ENCODE measurements at regions not wholly inside any gene's neighbourhood (a gene's known extent, or its start where the extent isn't known, plus 50 kb on each side); places are given as distances from the start of the nearest gene placed in this dataset.

DNA sequence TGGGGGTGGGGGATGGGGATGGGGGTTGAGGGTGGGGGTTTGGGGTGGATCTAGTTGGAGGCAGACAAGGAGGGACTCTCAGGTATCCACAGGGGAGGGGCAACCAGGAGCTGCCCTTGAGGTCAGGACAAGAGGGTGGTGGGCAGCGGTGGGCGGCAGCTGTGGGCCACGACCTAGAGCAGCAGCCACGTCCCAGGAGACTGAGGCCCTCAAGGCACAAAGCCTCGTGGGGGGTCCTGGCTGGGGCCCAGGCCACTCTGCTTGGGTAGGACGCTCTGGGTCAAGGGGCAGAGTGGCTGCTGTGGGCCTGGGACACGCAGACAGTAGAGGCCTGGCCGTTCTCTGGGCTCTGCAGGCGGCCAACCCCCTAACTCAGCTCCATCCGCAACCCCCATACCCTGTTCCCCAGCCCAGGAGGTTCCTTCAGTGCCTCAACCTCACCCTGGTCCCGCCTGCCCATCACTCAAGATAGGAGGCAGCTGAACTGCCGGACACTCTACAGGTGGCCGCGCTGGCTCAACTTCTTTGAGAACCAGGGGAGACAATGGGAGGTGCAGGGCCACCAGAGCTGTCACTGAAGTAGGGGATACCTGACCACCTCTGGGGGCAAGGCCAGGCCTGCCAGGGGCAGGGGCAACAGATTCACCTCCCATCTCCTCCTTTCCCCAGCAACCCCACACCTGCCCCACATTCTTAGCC lies 75.6 kb downstream of the ENGASE start:
- no peak overlapping the region for H3K27ac ChIP-seq (ENCODE audit: insufficient read depth, low read length, poor library complexity, severe bottlenecking)
- H3K36me3 ChIP-seq (ENCODE audit: control insufficient read depth, insufficient read depth, low read length): no peaks in the 10 kb centered on the region
- no peak for DNase-seq
- no peaks in the 10 kb centered on the region for H3K9me3 ChIP-seq (ENCODE audit: control insufficient read depth, low read length)
- no peaks in the 10 kb centered on the region for H3K4me1 ChIP-seq (ENCODE audit: control insufficient read depth, insufficient read depth, low read length, poor library complexity, severe bottlenecking)
- H3K4me3 ChIP-seq (ENCODE audit: insufficient read depth, low read depth, low read length, poor library complexity, severe bottlenecking): no peak overlapping the region
- no peaks in the 10 kb centered on the region for H3K27me3 ChIP-seq (replicated peaks; ENCODE audit: control insufficient read depth, insufficient read depth, low read length, poor library complexity, severe bottlenecking)

DNA sequence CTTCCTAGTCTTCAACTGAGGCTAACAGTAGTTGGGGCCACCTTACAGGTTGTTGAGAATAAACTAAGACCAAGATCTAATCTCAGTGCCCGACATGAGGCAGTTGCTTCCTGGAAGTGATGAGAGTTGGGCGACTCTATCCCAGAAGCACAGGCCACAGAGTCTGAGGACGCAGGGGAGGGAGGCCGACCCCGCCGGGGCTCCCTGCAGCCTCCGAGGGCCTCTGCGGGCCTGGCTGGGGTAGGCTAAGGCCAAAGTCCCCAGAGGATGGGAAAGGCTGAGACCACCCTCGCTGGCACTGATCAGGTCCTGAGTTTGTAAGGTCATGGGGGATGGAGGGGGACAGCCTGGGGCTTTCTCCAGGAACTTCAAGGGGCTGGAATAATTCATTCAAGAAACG lies 74.0 kb downstream of the ENGASE start:
- no peaks in the 10 kb centered on the region for H3K27me3 ChIP-seq (replicated peaks; ENCODE audit: control insufficient read depth, insufficient read depth, low read length, poor library complexity, severe bottlenecking)
- H3K27ac ChIP-seq (ENCODE audit: insufficient read depth, low read length, poor library complexity, severe bottlenecking): no peak overlapping the region
- H3K4me1 ChIP-seq (ENCODE audit: control insufficient read depth, insufficient read depth, low read length, poor library complexity, severe bottlenecking): no peaks in the 10 kb centered on the region
- H3K9me3 ChIP-seq (ENCODE audit: control insufficient read depth, low read length): no peaks in the 10 kb centered on the region
- DNase-seq: no peak
- H3K4me3 ChIP-seq (ENCODE audit: insufficient read depth, low read depth, low read length, poor library complexity, severe bottlenecking): no peak overlapping the region
- H3K36me3 ChIP-seq (ENCODE audit: control insufficient read depth, insufficient read depth, low read length): no peaks in the 10 kb centered on the region

DNA sequence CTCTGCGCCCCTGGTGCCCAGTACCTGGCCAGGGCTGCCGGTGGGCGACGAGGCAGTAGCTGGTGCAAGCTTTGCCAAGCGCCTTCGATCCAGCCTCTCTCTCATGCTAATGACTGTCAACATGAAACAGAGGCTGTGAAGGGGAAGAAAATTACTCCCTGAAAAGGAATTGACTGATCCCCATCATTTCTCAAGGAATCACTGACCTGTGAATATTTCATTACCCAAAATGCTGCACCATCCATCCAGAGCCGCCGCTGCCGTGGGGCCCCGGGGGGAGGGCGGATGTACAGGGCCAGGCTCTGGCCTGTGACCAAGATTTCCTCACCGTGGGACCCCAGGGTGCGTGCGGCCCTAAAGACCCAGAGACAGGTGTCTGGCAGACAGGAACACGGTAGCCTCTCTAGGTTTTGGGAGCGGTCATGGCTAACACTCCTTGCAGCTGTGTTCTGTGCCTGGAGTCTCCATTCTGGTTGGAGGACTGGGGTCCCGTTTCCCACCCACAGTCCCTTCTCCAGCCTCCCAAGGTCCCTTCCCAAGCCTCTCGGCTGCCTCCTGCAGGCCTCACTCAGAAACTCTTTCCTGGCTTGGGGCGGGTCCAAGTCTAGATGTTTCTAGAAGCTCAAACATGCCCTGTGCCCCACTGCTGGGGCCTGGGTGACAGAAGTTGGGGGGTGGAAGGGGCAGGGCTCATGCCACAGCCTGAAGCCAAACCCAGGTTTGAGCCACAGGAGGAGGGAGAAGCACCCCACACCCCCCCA lies 73.3 kb downstream of the ENGASE start:
- H3K4me3 ChIP-seq (ENCODE audit: insufficient read depth, low read depth, low read length, poor library complexity, severe bottlenecking): no peak overlapping the region
- no peaks in the 10 kb centered on the region for H3K9me3 ChIP-seq (ENCODE audit: control insufficient read depth, low read length)
- DNase-seq: no peak
- no peaks in the 10 kb centered on the region for H3K4me1 ChIP-seq (ENCODE audit: control insufficient read depth, insufficient read depth, low read length, poor library complexity, severe bottlenecking)
- H3K27me3 ChIP-seq (replicated peaks; ENCODE audit: control insufficient read depth, insufficient read depth, low read length, poor library complexity, severe bottlenecking): no peaks in the 10 kb centered on the region
- no peak overlapping the region for H3K27ac ChIP-seq (ENCODE audit: insufficient read depth, low read length, poor library complexity, severe bottlenecking)
- H3K36me3 ChIP-seq (ENCODE audit: control insufficient read depth, insufficient read depth, low read length): no peaks in the 10 kb centered on the region

DNA sequence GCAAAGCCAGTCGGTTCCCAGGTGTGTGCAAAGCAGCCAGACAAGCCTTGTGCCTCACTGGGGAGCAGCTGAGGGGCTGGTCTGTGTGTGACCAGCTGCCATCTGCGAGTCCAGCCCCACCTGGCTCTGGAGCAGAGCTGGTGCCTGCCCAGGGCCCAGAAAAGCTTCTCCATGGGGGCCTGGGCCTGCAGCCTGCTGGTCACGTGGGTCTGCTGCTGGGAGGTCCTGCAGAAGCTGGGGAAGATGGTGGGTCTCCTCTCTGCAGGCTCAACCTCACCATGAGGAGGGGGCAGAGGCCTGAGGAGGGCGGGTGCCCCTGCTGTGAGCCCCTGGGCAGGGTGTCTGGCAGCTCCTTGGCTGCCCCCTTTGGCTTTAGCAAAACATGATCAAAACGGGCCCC lies 71.9 kb downstream of the ENGASE start:
- no peaks in the 10 kb centered on the region for H3K27me3 ChIP-seq (replicated peaks; ENCODE audit: control insufficient read depth, insufficient read depth, low read length, poor library complexity, severe bottlenecking)
- H3K4me3 ChIP-seq (ENCODE audit: insufficient read depth, low read depth, low read length, poor library complexity, severe bottlenecking): no peak overlapping the region
- H3K36me3 ChIP-seq (ENCODE audit: control insufficient read depth, insufficient read depth, low read length): no peaks in the 10 kb centered on the region
- no peaks in the 10 kb centered on the region for H3K4me1 ChIP-seq (ENCODE audit: control insufficient read depth, insufficient read depth, low read length, poor library complexity, severe bottlenecking)
- DNase-seq: no peak
- no peaks in the 10 kb centered on the region for H3K9me3 ChIP-seq (ENCODE audit: control insufficient read depth, low read length)
- no peak overlapping the region for H3K27ac ChIP-seq (ENCODE audit: insufficient read depth, low read length, poor library complexity, severe bottlenecking)

DNA sequence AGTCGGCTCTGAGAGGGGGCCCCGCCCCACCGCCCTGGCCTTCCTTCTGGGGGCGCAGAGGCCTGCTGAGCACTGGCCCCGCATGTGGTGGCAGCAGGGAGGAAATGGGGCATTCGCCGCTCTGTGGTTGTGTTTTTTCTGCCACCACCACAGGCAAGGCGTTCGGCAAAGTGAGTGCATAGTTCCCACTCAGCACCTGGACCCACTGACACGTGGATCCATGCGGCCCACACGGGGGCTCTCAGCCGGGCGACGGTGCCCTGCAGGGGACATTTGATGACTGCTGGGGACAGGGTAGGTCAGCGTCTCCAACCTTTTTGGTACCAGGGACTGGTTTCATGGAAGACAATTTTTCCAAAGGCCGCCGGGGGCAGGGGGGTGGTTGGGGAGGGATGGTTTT lies 70.9 kb downstream of the ENGASE start:
- no peak for DNase-seq
- Histone ChIP-seq H3K36me3 (ENCODE audit: control insufficient read depth, insufficient read depth, low read length) (no peaks in the 10 kb centered on the region), H3K9me3 (ENCODE audit: control insufficient read depth, low read length) (no peaks in the 10 kb centered on the region), H3K27me3 (replicated peaks; ENCODE audit: control insufficient read depth, insufficient read depth, low read length, poor library complexity, severe bottlenecking) (no peaks in the 10 kb centered on the region), H3K4me3 (ENCODE audit: insufficient read depth, low read depth, low read length, poor library complexity, severe bottlenecking) (no peak overlapping the region), H3K27ac (ENCODE audit: insufficient read depth, low read length, poor library complexity, severe bottlenecking) (no peak overlapping the region), H3K4me1 (ENCODE audit: control insufficient read depth, insufficient read depth, low read length, poor library complexity, severe bottlenecking) (no peaks in the 10 kb centered on the region)

DNA sequence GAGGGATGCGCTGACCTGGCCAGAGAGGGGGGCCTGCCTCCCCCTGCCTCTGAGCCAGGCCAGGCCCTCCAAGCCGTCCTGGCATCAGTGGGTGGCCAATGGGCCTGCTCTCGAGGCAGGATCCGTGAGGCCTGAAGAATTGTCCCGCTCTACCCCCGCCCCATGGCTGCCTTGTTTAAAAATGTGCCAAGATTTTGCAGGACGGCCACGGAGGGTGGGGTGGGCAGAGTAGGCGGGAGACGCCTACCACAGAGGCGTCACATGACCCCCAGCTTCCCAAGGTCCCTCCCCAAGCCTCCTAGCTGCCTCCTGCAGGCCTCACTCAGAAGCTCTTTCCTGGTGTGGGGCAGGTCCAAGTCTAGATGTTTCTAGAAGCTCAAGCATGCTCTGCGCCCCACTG lies 69.5 kb downstream of the ENGASE start:
- DNase-seq: no peak
- Histone ChIP-seq H3K27ac (ENCODE audit: insufficient read depth, low read length, poor library complexity, severe bottlenecking) (no peak overlapping the region), H3K4me3 (ENCODE audit: insufficient read depth, low read depth, low read length, poor library complexity, severe bottlenecking) (no peak overlapping the region), H3K27me3 (replicated peaks; ENCODE audit: control insufficient read depth, insufficient read depth, low read length, poor library complexity, severe bottlenecking) (no peaks in the 10 kb centered on the region), H3K9me3 (ENCODE audit: control insufficient read depth, low read length) (no peaks in the 10 kb centered on the region), H3K4me1 (ENCODE audit: control insufficient read depth, insufficient read depth, low read length, poor library complexity, severe bottlenecking) (no peaks in the 10 kb centered on the region), H3K36me3 (ENCODE audit: control insufficient read depth, insufficient read depth, low read length) (no peaks in the 10 kb centered on the region)

DNA sequence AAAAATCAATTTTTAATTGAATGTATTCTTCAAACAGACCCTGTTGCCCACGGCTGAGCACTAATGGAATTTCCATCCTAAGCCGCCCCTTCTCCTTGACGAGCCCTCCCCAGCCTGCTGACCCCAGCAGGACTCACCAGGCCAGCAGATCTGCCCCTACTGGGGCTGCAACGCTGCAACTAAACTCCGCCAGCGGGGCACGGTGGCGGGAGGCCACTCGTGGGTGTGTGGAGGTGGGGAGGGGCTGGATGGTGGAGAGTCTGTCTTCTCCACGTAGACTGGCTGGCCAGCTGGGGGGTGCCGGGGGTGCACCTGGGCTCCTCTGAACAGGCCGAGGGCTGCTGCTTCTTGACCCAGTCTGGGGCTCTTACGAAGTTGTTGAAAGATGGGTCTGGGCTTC lies 67.8 kb downstream of the ENGASE start:
- DNase-seq: no peak
- no peaks in the 10 kb centered on the region for H3K27me3 ChIP-seq (replicated peaks; ENCODE audit: control insufficient read depth, insufficient read depth, low read length, poor library complexity, severe bottlenecking)

DNA sequence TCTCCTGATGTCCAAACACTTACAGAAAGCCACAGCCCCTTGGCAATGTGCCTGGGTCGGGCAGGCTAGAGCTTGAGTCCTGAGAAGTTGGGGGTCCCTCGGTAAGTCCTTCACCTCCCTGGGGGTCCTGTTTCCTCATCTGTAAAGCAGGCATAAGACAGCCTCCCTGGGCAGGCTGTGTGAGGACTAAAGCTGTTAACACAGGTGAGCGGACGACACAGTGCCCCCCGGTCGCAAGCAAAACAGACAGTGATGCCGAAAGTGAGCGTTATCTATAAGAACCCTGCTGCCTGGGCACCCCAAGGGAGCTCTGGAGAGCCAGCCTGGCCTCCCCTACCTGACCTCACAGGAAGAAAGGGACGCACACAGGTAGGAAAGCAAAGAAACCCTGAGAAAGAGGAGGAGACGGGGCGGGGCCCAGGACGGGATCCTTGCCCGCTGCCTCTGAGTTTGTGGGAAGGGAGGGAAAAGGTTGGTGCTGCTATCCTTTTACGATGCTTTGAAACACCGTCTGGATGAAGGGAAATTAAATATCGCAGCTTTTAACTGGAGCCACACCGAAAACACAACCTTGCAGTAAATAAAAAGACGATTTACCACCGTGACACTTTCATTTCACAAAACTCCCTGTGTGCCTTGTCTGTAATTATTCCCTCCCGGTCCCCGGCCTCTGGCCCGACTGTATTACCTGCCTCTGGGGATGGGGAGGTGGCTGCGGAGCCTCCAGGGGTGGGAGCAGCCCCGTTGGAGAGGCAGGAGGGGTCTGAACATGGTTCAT lies 67.1 kb downstream of the ENGASE start:
- no peaks in the 10 kb centered on the region for H3K4me1 ChIP-seq (ENCODE audit: control insufficient read depth, insufficient read depth, low read length, poor library complexity, severe bottlenecking)
- DNase-seq: no peak
- no peaks in the 10 kb centered on the region for H3K27me3 ChIP-seq (replicated peaks; ENCODE audit: control insufficient read depth, insufficient read depth, low read length, poor library complexity, severe bottlenecking)
- no peak overlapping the region for H3K27ac ChIP-seq (ENCODE audit: insufficient read depth, low read length, poor library complexity, severe bottlenecking)
- no peak overlapping the region for H3K4me3 ChIP-seq (ENCODE audit: insufficient read depth, low read depth, low read length, poor library complexity, severe bottlenecking)
- H3K36me3 ChIP-seq (ENCODE audit: control insufficient read depth, insufficient read depth, low read length): no peaks in the 10 kb centered on the region
- no peaks in the 10 kb centered on the region for H3K9me3 ChIP-seq (ENCODE audit: control insufficient read depth, low read length)

More for the DNA sequence above, 67.8 kb downstream of the ENGASE start:
- no peak overlapping the region for H3K27ac ChIP-seq (ENCODE audit: insufficient read depth, low read length, poor library complexity, severe bottlenecking)
- no peaks in the 10 kb centered on the region for H3K4me1 ChIP-seq (ENCODE audit: control insufficient read depth, insufficient read depth, low read length, poor library complexity, severe bottlenecking)
- no peaks in the 10 kb centered on the region for H3K9me3 ChIP-seq (ENCODE audit: control insufficient read depth, low read length)
- H3K4me3 ChIP-seq (ENCODE audit: insufficient read depth, low read depth, low read length, poor library complexity, severe bottlenecking): no peak overlapping the region
- H3K36me3 ChIP-seq (ENCODE audit: control insufficient read depth, insufficient read depth, low read length): no peaks in the 10 kb centered on the region

DNA sequence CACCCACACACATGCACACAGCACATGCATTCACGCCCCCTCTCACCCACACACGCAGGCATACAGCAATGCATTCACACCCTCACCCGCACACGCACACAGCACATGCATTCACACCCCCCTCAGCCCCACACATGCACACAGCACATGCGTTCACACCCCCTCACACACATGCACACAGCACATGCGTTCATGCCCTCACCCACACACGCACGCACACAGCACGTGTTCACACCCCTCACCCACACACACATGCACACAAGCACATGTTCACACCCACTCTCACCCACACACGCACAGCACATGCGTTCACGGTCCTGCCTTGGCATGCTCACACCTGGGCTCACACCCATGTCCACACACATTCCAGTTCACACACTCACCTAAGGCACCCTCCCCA lies 64.2 kb downstream of the ENGASE start:
- H3K27me3 ChIP-seq (replicated peaks; ENCODE audit: control insufficient read depth, insufficient read depth, low read length, poor library complexity, severe bottlenecking): no peaks in the 10 kb centered on the region

DNA sequence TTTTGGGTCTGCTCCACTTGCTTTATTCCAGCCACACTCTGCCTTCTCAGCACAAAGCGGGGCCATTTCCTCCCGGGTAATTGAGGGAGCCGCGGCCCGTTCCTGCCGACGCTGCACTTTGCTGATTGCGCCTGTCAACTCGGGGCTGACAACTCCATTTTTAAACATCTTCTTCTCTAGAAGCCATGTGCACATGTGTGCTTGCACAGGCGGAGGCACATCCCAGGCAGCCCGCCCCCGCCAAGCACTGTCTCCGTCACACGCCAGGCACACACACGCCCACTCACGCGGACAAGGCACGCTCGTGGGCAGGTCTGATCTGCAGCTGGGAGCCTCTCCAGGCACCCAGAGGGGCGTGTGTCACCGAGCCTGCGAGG lies 63.2 kb downstream of the ENGASE start:
- Histone ChIP-seq H3K4me3 (ENCODE audit: insufficient read depth, low read depth, low read length, poor library complexity, severe bottlenecking) (no peak overlapping the region), H3K27ac (ENCODE audit: insufficient read depth, low read length, poor library complexity, severe bottlenecking) (no peak overlapping the region), H3K27me3 (replicated peaks; ENCODE audit: control insufficient read depth, insufficient read depth, low read length, poor library complexity, severe bottlenecking) (no peaks in the 10 kb centered on the region), H3K4me1 (ENCODE audit: control insufficient read depth, insufficient read depth, low read length, poor library complexity, severe bottlenecking) (no peaks in the 10 kb centered on the region), H3K9me3 (ENCODE audit: control insufficient read depth, low read length) (no peaks in the 10 kb centered on the region), H3K36me3 (ENCODE audit: control insufficient read depth, insufficient read depth, low read length) (no peaks in the 10 kb centered on the region)
- no peak for DNase-seq

More for the DNA sequence above, 64.2 kb downstream of the ENGASE start:
- no peak for DNase-seq
- H3K36me3 ChIP-seq (ENCODE audit: control insufficient read depth, insufficient read depth, low read length): no peaks in the 10 kb centered on the region
- H3K27ac ChIP-seq (ENCODE audit: insufficient read depth, low read length, poor library complexity, severe bottlenecking): no peak overlapping the region
- no peaks in the 10 kb centered on the region for H3K9me3 ChIP-seq (ENCODE audit: control insufficient read depth, low read length)
- no peak overlapping the region for H3K4me3 ChIP-seq (ENCODE audit: insufficient read depth, low read depth, low read length, poor library complexity, severe bottlenecking)
- no peaks in the 10 kb centered on the region for H3K4me1 ChIP-seq (ENCODE audit: control insufficient read depth, insufficient read depth, low read length, poor library complexity, severe bottlenecking)
